OCI-LY7 (cell line): ENCODE measurements at regions not wholly inside any gene's neighbourhood (a gene's known extent, or its start where the extent isn't known, plus 50 kb on each side); places are given as distances from the start of the nearest gene placed in this dataset.

ENCODE experiments used
- EZH2phosphoT487 ChIP-seq: fragments of 200-600 bp; sonication (generic); IDR thresholded peaks from 2 replicates; pipeline ENCODE4 v1.6.1; 2018; ENCODE audit warnings: low read depth, borderline replicate concordance, mild to moderate bottlenecking, mixed run types, antibody characterized with exemption, low read length, moderate library complexity, mixed read lengths
- TF ChIP-seq, protein P1 (sequence below): fragments of 200-600 bp; sonication (generic); conservative IDR thresholded peaks from 2 replicates; pipeline ENCODE4 v1.5.1; 2014; ENCODE audit warnings: mild to moderate bottlenecking, antibody characterized with exemption, low read length, moderate library complexity, mixed read lengths

- TF ChIP-seq, protein P1, sequence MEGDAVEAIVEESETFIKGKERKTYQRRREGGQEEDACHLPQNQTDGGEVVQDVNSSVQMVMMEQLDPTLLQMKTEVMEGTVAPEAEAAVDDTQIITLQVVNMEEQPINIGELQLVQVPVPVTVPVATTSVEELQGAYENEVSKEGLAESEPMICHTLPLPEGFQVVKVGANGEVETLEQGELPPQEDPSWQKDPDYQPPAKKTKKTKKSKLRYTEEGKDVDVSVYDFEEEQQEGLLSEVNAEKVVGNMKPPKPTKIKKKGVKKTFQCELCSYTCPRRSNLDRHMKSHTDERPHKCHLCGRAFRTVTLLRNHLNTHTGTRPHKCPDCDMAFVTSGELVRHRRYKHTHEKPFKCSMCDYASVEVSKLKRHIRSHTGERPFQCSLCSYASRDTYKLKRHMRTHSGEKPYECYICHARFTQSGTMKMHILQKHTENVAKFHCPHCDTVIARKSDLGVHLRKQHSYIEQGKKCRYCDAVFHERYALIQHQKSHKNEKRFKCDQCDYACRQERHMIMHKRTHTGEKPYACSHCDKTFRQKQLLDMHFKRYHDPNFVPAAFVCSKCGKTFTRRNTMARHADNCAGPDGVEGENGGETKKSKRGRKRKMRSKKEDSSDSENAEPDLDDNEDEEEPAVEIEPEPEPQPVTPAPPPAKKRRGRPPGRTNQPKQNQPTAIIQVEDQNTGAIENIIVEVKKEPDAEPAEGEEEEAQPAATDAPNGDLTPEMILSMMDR = no peak
- TF ChIP-seq EZH2phosphoT487 = no peak
Observed at GRCh38 chr3:115228266-115228665, 81.2 kb upstream of the ZBTB20 start.
